GM21526 (cell line): ENCODE measurements at regions not wholly inside any gene's neighbourhood (a gene's known extent, or its start where the extent isn't known, plus 50 kb on each side); places are given as distances from the start of the nearest gene placed in this dataset.

Experiments
- ATAC-seq: cut with Tn5 transposase; IDR thresholded peaks from one replicate; pipeline ENCODE4 v1.9.1; 2021; ENCODE audit warnings: moderate library complexity; ENCODE audit not compliant: unreplicated experiment, low FRiP score

GRCh38 chr16:79309606-79310005 is 290.9 kb downstream of the MAF start:
- no peak for ATAC-seq

- no peak for ATAC-seq
These were observed 293.3 kb downstream of the MAF start for GRCh38 chr16:79307214-79307613.

- ATAC-seq, result no peak
These were observed 295.5 kb downstream of the MAF start for GRCh38 chr16:79305074-79305473.

- no peak for ATAC-seq
These were observed 296.6 kb downstream of the MAF start for GRCh38 chr16:79303959-79304387.

- ATAC-seq, result no peak
These were observed 297.3 kb downstream of the MAF start for GRCh38 chr16:79303206-79303605.

- ATAC-seq, result no peak
These were observed 297.8 kb downstream of the MAF start for GRCh38 chr16:79302731-79303130.

GRCh38 chr16:79301051-79301450 is 299.5 kb downstream of the MAF start:
- no peak for ATAC-seq

- no peak for ATAC-seq
These were observed 301.4 kb downstream of the MAF start for GRCh38 chr16:79298894-79299799.

- no peak for ATAC-seq
These were observed 302.1 kb downstream of the MAF start for GRCh38 chr16:79298476-79298875.

GRCh38 chr16:79297805-79298204 is 302.7 kb downstream of the MAF start:
- ATAC-seq, result no peak

GRCh38 chr16:79297296-79297695 is 303.2 kb downstream of the MAF start:
- no peak for ATAC-seq

GRCh38 chr16:79296491-79296890 is 304.0 kb downstream of the MAF start:
- ATAC-seq, result no peak

GRCh38 chr16:79295746-79296145 is 304.8 kb downstream of the MAF start:
- ATAC-seq, result no peak

GRCh38 chr16:79295162-79295561 is 305.4 kb downstream of the MAF start:
- no peak for ATAC-seq

GRCh38 chr16:79294568-79294967 is 306.0 kb downstream of the MAF start:
- no peak for ATAC-seq

GRCh38 chr16:79293836-79294460 is 306.6 kb downstream of the MAF start:
- no peak for ATAC-seq

GRCh38 chr16:79288066-79288465 is 312.5 kb downstream of the MAF start:
- no peak for ATAC-seq

- ATAC-seq, result no peak
These were observed 313.1 kb downstream of the MAF start for GRCh38 chr16:79287424-79287917.

- peak; percentile 89 for ATAC-seq
These were observed 313.7 kb downstream of the MAF start for GRCh38 chr16:79286646-79287423.

GRCh38 chr16:79284766-79285165 is 315.8 kb downstream of the MAF start:
- no peak for ATAC-seq

- ATAC-seq, result no peak
These were observed 317.0 kb downstream of the MAF start for GRCh38 chr16:79283578-79283977.
